H1 (cell line): ENCODE measurements at regions not wholly inside any gene's neighbourhood (a gene's known extent, or its start where the extent isn't known, plus 50 kb on each side); places are given as distances from the start of the nearest gene placed in this dataset.

Experiments used
- CTCF ChIA-PET: fragments of 300-600 bp; sonication (Branson Sonifier 250); formaldehyde crosslinking; loops from one replicate; lab custom pipeline; 2021; ENCODE audit not compliant: partially characterized antibody; lab: Charles Lee
- POLR2A ChIA-PET: fragments of 300-600 bp; sonication (Branson Sonifier 250); formaldehyde crosslinking; loops from one replicate; lab custom pipeline; 2021; ENCODE audit warnings: inconsistent platforms; ENCODE audit not compliant: partially characterized antibody; lab: Charles Lee
- DNase-seq, 2 experiments: peaks; one replicate each; pipeline versions ENCODE4 v3.0.0 to v3.0.0-alpha.2; 2010 to 2022; ENCODE audit warnings: low spot score in 2 of 2, low read depth in 1 of 2, mixed read lengths in 1 of 2
- FAIRE-seq: peaks from 2 replicates; lab custom pipeline; 2011; peaks lifted over from hg19 to GRCh38; lab: Jason Lieb, UNC
- H2AFZ ChIP-seq: 2 replicates; pipeline ENCODE4 v1.8.1; 2012; ENCODE audit warnings: low read length, inconsistent platforms
- H2AK5ac ChIP-seq: 2 replicates; pipeline ENCODE4 v1.6.1; 2013; ENCODE audit warnings: low read depth, low read length
- H2BK120ac ChIP-seq: replicated peaks from 2 replicates; pipeline ENCODE3; 2013; ENCODE audit warnings: low read depth, low read length, inconsistent platforms
- H2BK12ac ChIP-seq: 2 replicates; pipeline ENCODE4 v1.6.1; 2013; ENCODE audit warnings: low read depth, low read length
- H2BK15ac ChIP-seq: 2 replicates; pipeline ENCODE4 v1.6.1; 2013; ENCODE audit warnings: low read length
- H2BK20ac ChIP-seq: 2 replicates; pipeline ENCODE4 v1.6.1; 2013; ENCODE audit warnings: low read length
- H2BK5ac ChIP-seq: 2 replicates; pipeline ENCODE4 v1.6.1; 2013; ENCODE audit warnings: low read depth, low read length
- H3K14ac ChIP-seq: 2 replicates; pipeline ENCODE4 v1.6.1; 2013; ENCODE audit warnings: inconsistent platforms; ENCODE audit not compliant: insufficient read length
- H3K18ac ChIP-seq: 2 replicates; pipeline ENCODE4 v1.6.1; 2013; ENCODE audit warnings: low read length; ENCODE audit errors: extremely low read depth
- H3K23ac ChIP-seq: 2 replicates; pipeline ENCODE4 v1.6.1; 2013; ENCODE audit warnings: inconsistent platforms; ENCODE audit not compliant: insufficient read length
- H3K23me2 ChIP-seq: 2 replicates; pipeline ENCODE4 v1.6.1; 2013; ENCODE audit warnings: low read depth, low read length
- H3K27ac ChIP-seq: 2 replicates; pipeline ENCODE4 v1.6.1; 2011; ENCODE audit warnings: low read depth, low read length, inconsistent platforms
- H3K27me3 ChIP-seq, 4 experiments: replicated peaks in 1 of 4; 1 replicate in 1 of 4; 2 replicates in 3 of 4; pipeline versions ENCODE4 v1.6.1 to v1.8.1; 2011 to 2013; ENCODE audit warnings: low read length in 3 of 4, mild to moderate bottlenecking in 3 of 4, inconsistent platforms in 2 of 4, mixed read lengths in 2 of 4, moderate library complexity in 1 of 4; ENCODE audit not compliant: control insufficient read depth in 3 of 4, insufficient read depth in 3 of 4; ENCODE audit errors: extremely low read depth in 1 of 4
- H3K36me3 ChIP-seq, 4 experiments: 2 replicates each; pipeline versions ENCODE4 v1.6.1 to v1.8.1; 2011 to 2013; ENCODE audit warnings: mild to moderate bottlenecking in 4 of 4, low read length in 3 of 4, moderate library complexity in 2 of 4, control low read depth in 1 of 4, inconsistent platforms in 1 of 4; ENCODE audit not compliant: insufficient read depth in 4 of 4, control insufficient read depth in 2 of 4
- H3K4ac ChIP-seq: replicated peaks from 2 replicates; pipeline ENCODE3; 2013; ENCODE audit warnings: low read length, low read depth, mixed read lengths, inconsistent platforms; ENCODE audit not compliant: insufficient read length
- H3K4me1 ChIP-seq, 4 experiments: replicated peaks in 1 of 4; 1 replicate in 1 of 4; 2 replicates in 3 of 4; pipeline versions ENCODE4 v1.6.1 to v1.8.1; 2011 to 2013; ENCODE audit warnings: low read length in 3 of 4, inconsistent platforms in 2 of 4, mixed read lengths in 1 of 4; ENCODE audit not compliant: insufficient read depth in 4 of 4, control insufficient read depth in 3 of 4
- H3K4me2 ChIP-seq, 2 experiments: 2 replicates each; pipeline versions ENCODE4 v1.6.1 to v1.8.1; 2011 to 2013; ENCODE audit warnings: low read depth in 2 of 2, low read length in 2 of 2, control low read depth in 1 of 2, inconsistent platforms in 1 of 2, mild to moderate bottlenecking in 1 of 2; ENCODE audit not compliant: insufficient read depth in 1 of 2
- H3K4me3 ChIP-seq, 4 experiments: fragments of 200-600, 300-600 bp in 1 of 4; sonication (generic), shearing (Covaris generic), sonication (Bioruptor Twin) in 1 of 4; 2 replicates each; pipeline versions ENCODE4 v1.5.1 to v1.8.1; 2011 to 2016; ENCODE audit warnings: low read length in 4 of 4, low read depth in 3 of 4, control low read depth in 2 of 4, inconsistent platforms in 2 of 4, mild to moderate bottlenecking in 2 of 4, mixed read lengths in 1 of 4, moderate library complexity in 1 of 4; ENCODE audit not compliant: insufficient read depth in 2 of 4; ENCODE audit errors: extremely low read depth in 1 of 4
- H3K56ac ChIP-seq: replicated peaks from 2 replicates; pipeline ENCODE3; 2013; ENCODE audit warnings: low read depth, mild to moderate bottlenecking, mixed read lengths, low read length, inconsistent platforms; ENCODE audit not compliant: insufficient read length
- H3K79me1 ChIP-seq: 2 replicates; pipeline ENCODE4 v1.6.1; 2013; ENCODE audit warnings: low read depth, low read length, control low read depth
- H3K79me2 ChIP-seq, 2 experiments: 2 replicates each; pipeline versions ENCODE4 v1.6.1 to v1.8.1; 2012 to 2013; ENCODE audit warnings: low read length in 2 of 2, mild to moderate bottlenecking in 2 of 2, inconsistent platforms in 1 of 2; ENCODE audit not compliant: insufficient read depth in 2 of 2, control insufficient read depth in 1 of 2
- H3K9ac ChIP-seq, 4 experiments: replicated peaks in 1 of 4; 1 replicate in 1 of 4; 2 replicates in 3 of 4; pipeline versions ENCODE4 v1.6.1 to v1.8.1; 2011 to 2013; ENCODE audit warnings: low read depth in 3 of 4, low read length in 3 of 4, control low read depth in 2 of 4, mild to moderate bottlenecking in 2 of 4, moderate library complexity in 2 of 4, inconsistent platforms in 1 of 4; ENCODE audit errors: extremely low read depth in 1 of 4
- H3K9me3 ChIP-seq, 2 experiments: 2 replicates each; pipeline versions ENCODE4 v1.6.1 to v1.8.1; 2012 to 2013; ENCODE audit warnings: mild to moderate bottlenecking in 2 of 2, moderate library complexity in 2 of 2, control low read depth in 1 of 2, inconsistent platforms in 1 of 2, low read depth in 1 of 2, low read length in 1 of 2, mixed read lengths in 1 of 2; ENCODE audit not compliant: insufficient read depth in 2 of 2
- H4K20me1 ChIP-seq, 2 experiments: replicated peaks in 1 of 2; 2 replicates each; pipeline versions ENCODE3 to v1.8.1; 2011 to 2013; ENCODE audit warnings: inconsistent platforms in 2 of 2, low read length in 2 of 2, mild to moderate bottlenecking in 1 of 2; ENCODE audit not compliant: insufficient read depth in 2 of 2, control insufficient read depth in 1 of 2
- H4K5ac ChIP-seq: 2 replicates; pipeline ENCODE4 v1.6.1; 2013; ENCODE audit warnings: low read length, low read depth, mixed read lengths, inconsistent platforms; ENCODE audit not compliant: insufficient read length
- H4K8ac ChIP-seq: 2 replicates; pipeline ENCODE4 v1.8.0; 2013; ENCODE audit warnings: mild to moderate bottlenecking, moderate library complexity, low read length, inconsistent platforms; ENCODE audit not compliant: insufficient read depth; ENCODE audit errors: extremely low read depth
- H4K91ac ChIP-seq: replicated peaks from 2 replicates; pipeline ENCODE3; 2013; ENCODE audit warnings: low read length, mixed read lengths, inconsistent platforms; ENCODE audit not compliant: insufficient read length
- CBX5 ChIP-seq: fragments of 300-800, 300-1000 bp; sonication (generic); IDR thresholded peaks from 2 replicates; pipeline ENCODE4 v1.7.1; 2016; ENCODE audit warnings: antibody characterized with exemption, low read length, low read depth
- CHD2 ChIP-seq: IDR thresholded peaks from 2 replicates; pipeline ENCODE4 v1.6.1; 2012; ENCODE audit warnings: low read length, improper control_type of control experiment
- NRF1 ChIP-seq: IDR thresholded peaks from 2 replicates; pipeline ENCODE4 v1.6.1; 2011; ENCODE audit warnings: mild to moderate bottlenecking, low read depth, low read length, improper control_type of control experiment
- POLR2AphosphoS5 ChIP-seq: IDR thresholded peaks from 2 replicates; pipeline ENCODE4 v1.6.1; 2011; ENCODE audit warnings: low read depth, low read length
- RBBP5 ChIP-seq: IDR thresholded peaks from 2 replicates; pipeline ENCODE4 v1.7.1; 2012; ENCODE audit warnings: low read depth, mild to moderate bottlenecking, inconsistent platforms, low read length, moderate library complexity, borderline replicate concordance
- SAP30 ChIP-seq: fragments of 300-600 bp; sonication (generic); IDR thresholded peaks from 2 replicates; pipeline ENCODE4 v1.7.1; 2012; ENCODE audit warnings: low read length, moderate library complexity, mild to moderate bottlenecking, inconsistent platforms; ENCODE audit not compliant: insufficient read depth, insufficient replicate concordance
- YY1 ChIP-seq: IDR thresholded peaks from 2 replicates; pipeline ENCODE4 v1.6.1; 2011; ENCODE audit warnings: low read depth, mild to moderate bottlenecking, low read length
- WGBS, 2 experiments: shearing (Covaris generic) in 1 of 2; methylation state at CpG; one replicate each; pipeline versions ENCODE4 v1.1.6 to v1.1.7; 2013 to 2015; ENCODE audit warnings: low lambda C conversion rate in 2 of 2, mixed read lengths in 2 of 2, inconsistent platforms in 1 of 2, low coverage in 1 of 2, missing lambda C conversion rate in 1 of 2; ENCODE audit not compliant: insufficient replicate concordance in 2 of 2, insufficient coverage in 1 of 2, insufficient read length in 1 of 2; ENCODE audit errors: extremely low coverage in 1 of 2, missing lambda C conversion rate in 1 of 2; 5-methylcytosine and 5-hydroxymethylcytosine counted together

GRCh38 chr2:176692533-176692932 lies 423.3 kb downstream of the MTX2 start:
- H3K56ac ChIP-seq: no peak overlapping the region
- no peaks in the 10 kb centered on the region for H3K79me2 ChIP-seq
- WGBS, 2 experiments: 95% methylated on average over 1 of the region's 1 CpG; no CpG with 5 or more reads in 1 of the 2 experiments
- no peaks in the 10 kb centered on the region for H3K4me1 ChIP-seq
- H2BK20ac ChIP-seq: no peak overlapping the region
- H2BK5ac ChIP-seq: no peak overlapping the region
- no peak overlapping the region for H3K23ac ChIP-seq
- H3K23me2 ChIP-seq: no peaks in the 10 kb centered on the region
- POLR2A ChIA-PET: no interaction called here
- FAIRE-seq: no peak
- no peak overlapping the region for H3K4me3 ChIP-seq
- H2AFZ ChIP-seq: no peak overlapping the region
- H3K4me2 ChIP-seq: no peak overlapping the region
- no peak for DNase-seq
- no peaks in the 10 kb centered on the region for H3K36me3 ChIP-seq
- no peak overlapping the region for H3K14ac ChIP-seq
- H3K9me3 ChIP-seq: no peaks in the 10 kb centered on the region
- H4K91ac ChIP-seq: no peak overlapping the region
- H3K4ac ChIP-seq: no peak overlapping the region
- H4K8ac ChIP-seq: no peak overlapping the region
- no peak overlapping the region for H2BK15ac ChIP-seq
- H3K27me3 ChIP-seq: peaks cover 0 to 1% (median 0%) of the 10 kb centered on the region in 4 experiments; a peak in 2 of 7 replicates
- no peak overlapping the region for H3K18ac ChIP-seq
- H2AK5ac ChIP-seq: no peak overlapping the region
- no peaks in the 10 kb centered on the region for H4K20me1 ChIP-seq
- no peak overlapping the region for H3K27ac ChIP-seq
- no peak overlapping the region for H3K9ac ChIP-seq
- H2BK12ac ChIP-seq: no peak overlapping the region
- no peaks in the 10 kb centered on the region for H3K79me1 ChIP-seq
- TF ChIP-seq POLR2AphosphoS5 (no peak), YY1 (no peak), NRF1 (no peak), CBX5 (no peak), SAP30 (no peak), RBBP5 (no peak), CHD2 (no peak)
- CTCF ChIA-PET: interaction anchor here (0.6 to 1.7 kb wide), 2 partner anchors 10 to 39 kb away, joined by 3 to 6 read pairs; no protein-coding TSS in a partner anchor
- no peak overlapping the region for H4K5ac ChIP-seq
- no peak overlapping the region for H2BK120ac ChIP-seq
